H9 (cell line): ENCODE measurements at regions not wholly inside any gene's neighbourhood (a gene's known extent, or its start where the extent isn't known, plus 50 kb on each side); places are given as distances from the start of the nearest gene placed in this dataset.

ENCODE experiments used
- DNase-seq: peaks from one replicate; pipeline ENCODE4 v3.0.0-alpha.2; 2017
- H2AFZ ChIP-seq: one replicate; pipeline ENCODE4 v1.6.1; 2013; ENCODE audit warnings: mild to moderate bottlenecking, low read length, control low read depth, moderate library complexity
- H2AK5ac ChIP-seq: 2 replicates; pipeline ENCODE4 v1.6.1; 2013; ENCODE audit warnings: low read length, control low read depth, mixed read lengths; ENCODE audit not compliant: insufficient read length
- H2BK120ac ChIP-seq: one replicate; pipeline ENCODE4 v1.6.1; 2013; ENCODE audit warnings: low read depth, mild to moderate bottlenecking, low read length, control low read depth, inconsistent platforms; ENCODE audit not compliant: poor library complexity, severe bottlenecking
- H2BK12ac ChIP-seq: 2 replicates; pipeline ENCODE4 v1.6.1; 2013; ENCODE audit warnings: low read length, control low read depth, mixed read lengths, low read depth; ENCODE audit not compliant: insufficient read length
- H2BK15ac ChIP-seq: 2 replicates; pipeline ENCODE4 v1.6.1; 2013; ENCODE audit warnings: low read depth, low read length, control low read depth
- H2BK20ac ChIP-seq: one replicate; pipeline ENCODE4 v1.6.1; 2013; ENCODE audit warnings: low read depth, mild to moderate bottlenecking, low read length, control low read depth, inconsistent platforms; ENCODE audit not compliant: poor library complexity, severe bottlenecking
- H2BK5ac ChIP-seq: 2 replicates; pipeline ENCODE4 v1.6.1; 2013; ENCODE audit warnings: low read length, control low read depth, mixed read lengths; ENCODE audit not compliant: insufficient read length
- H3K14ac ChIP-seq: 2 replicates; pipeline ENCODE4 v1.6.1; 2013; ENCODE audit warnings: low read length, control low read depth; ENCODE audit not compliant: insufficient read depth
- H3K18ac ChIP-seq: 2 replicates; pipeline ENCODE4 v1.6.1; 2013; ENCODE audit warnings: low read depth, mild to moderate bottlenecking, mixed read lengths, low read length, control low read depth; ENCODE audit not compliant: insufficient read length
- H3K23ac ChIP-seq: 2 replicates; pipeline ENCODE4 v1.6.1; 2013; ENCODE audit warnings: low read length, control low read depth, mixed read lengths, low read depth; ENCODE audit not compliant: insufficient read length
- H3K23me2 ChIP-seq: 2 replicates; pipeline ENCODE4 v1.6.1; 2013; ENCODE audit warnings: low read depth, mild to moderate bottlenecking, mixed read lengths, low read length, control low read depth; ENCODE audit not compliant: insufficient read length, poor library complexity, severe bottlenecking
- H3K27ac ChIP-seq: 2 replicates; pipeline ENCODE4 v1.5.1; 2013; ENCODE audit warnings: low read length, control low read depth, mixed read lengths, low read depth; ENCODE audit not compliant: insufficient read length
- H3K27me3 ChIP-seq: 2 replicates; pipeline ENCODE4 v1.6.1; 2013; ENCODE audit warnings: low read length, control low read depth, inconsistent platforms; ENCODE audit not compliant: insufficient read depth
- H3K4ac ChIP-seq: 2 replicates; pipeline ENCODE4 v1.6.1; 2013; ENCODE audit warnings: low read depth, mild to moderate bottlenecking, control low read depth, inconsistent platforms, low read length, moderate library complexity
- H3K4me1 ChIP-seq: 2 replicates; pipeline ENCODE4 v1.6.1; 2013; ENCODE audit warnings: low read length, control low read depth, inconsistent platforms; ENCODE audit not compliant: insufficient read depth
- H3K4me2 ChIP-seq: 2 replicates; pipeline ENCODE4 v1.6.1; 2013; ENCODE audit warnings: low read length, control low read depth, mixed read lengths; ENCODE audit not compliant: insufficient read length, insufficient read depth
- H3K56ac ChIP-seq: 2 replicates; pipeline ENCODE4 v1.6.1; 2013; ENCODE audit warnings: low read depth, mild to moderate bottlenecking, mixed read lengths, low read length, control low read depth; ENCODE audit not compliant: insufficient read length
- H3K79me1 ChIP-seq: 2 replicates; pipeline ENCODE4 v1.6.1; 2013; ENCODE audit warnings: low read depth, mild to moderate bottlenecking, moderate library complexity, low read length, control low read depth, inconsistent platforms; ENCODE audit not compliant: insufficient read depth, poor library complexity, severe bottlenecking
- H3K79me2 ChIP-seq: 2 replicates; pipeline ENCODE4 v1.6.1; 2013; ENCODE audit warnings: low read length, control low read depth, inconsistent platforms; ENCODE audit not compliant: insufficient read depth
- H3K9ac ChIP-seq: 2 replicates; pipeline ENCODE4 v1.6.1; 2013; ENCODE audit warnings: low read length, control low read depth, mixed read lengths; ENCODE audit not compliant: insufficient read length; ENCODE audit errors: extremely low read depth
- H3K9me3 ChIP-seq: one replicate; pipeline ENCODE4 v1.6.1; 2013; ENCODE audit warnings: low read depth, low read length, inconsistent platforms; ENCODE audit not compliant: control insufficient read depth
- H3T11ph ChIP-seq: one replicate; pipeline ENCODE4 v1.6.1; 2013; ENCODE audit warnings: mild to moderate bottlenecking, low read length, control low read depth, inconsistent platforms
- H4K20me1 ChIP-seq: one replicate; pipeline ENCODE4 v1.6.1; 2013; ENCODE audit not compliant: control insufficient read depth, insufficient read length, insufficient read depth
- H4K5ac ChIP-seq: 2 replicates; pipeline ENCODE4 v1.6.1; 2013; ENCODE audit warnings: low read depth, mild to moderate bottlenecking, mixed read lengths, low read length, control low read depth; ENCODE audit not compliant: insufficient read length
- H4K8ac ChIP-seq: replicated peaks from 2 replicates; pipeline ENCODE4 v1.6.1; 2013; ENCODE audit warnings: low read length, control low read depth, mixed read lengths, low read depth; ENCODE audit not compliant: insufficient read length
- H4K91ac ChIP-seq: 2 replicates; pipeline ENCODE4 v1.6.1; 2013; ENCODE audit warnings: low read depth, mild to moderate bottlenecking, moderate library complexity, mixed read lengths, low read length, control low read depth; ENCODE audit not compliant: insufficient read length
- H3K27ac Mint-ChIP-seq, 3 experiments: 2 replicates in 2 of 3; 3 replicates in 1 of 3; pipeline ENCODE4 v1.8.0; 2020 to 2021; ENCODE audit warnings: mixed read lengths in 3 of 3, mild to moderate bottlenecking in 1 of 3, moderate library complexity in 1 of 3
- H3K27me3 Mint-ChIP-seq: 2 replicates; pipeline ENCODE4 v1.8.0; 2021; ENCODE audit warnings: low read depth, mild to moderate bottlenecking, moderate library complexity, mixed read lengths
- H3K36me3 Mint-ChIP-seq, 3 experiments: 2 replicates in 2 of 3; 3 replicates in 1 of 3; pipeline ENCODE4 v1.8.0; 2020 to 2021; ENCODE audit warnings: low read depth in 3 of 3, mixed read lengths in 3 of 3; ENCODE audit not compliant: insufficient read depth in 1 of 3
- H3K4me1 Mint-ChIP-seq, 2 experiments: 2 replicates each; pipeline ENCODE4 v1.8.0; 2020; ENCODE audit warnings: mixed read lengths in 2 of 2
- H3K4me3 Mint-ChIP-seq, 2 experiments: 2 replicates in 1 of 2; 3 replicates in 1 of 2; pipeline ENCODE4 v1.8.0; 2020 to 2021; ENCODE audit warnings: mild to moderate bottlenecking in 2 of 2, mixed read lengths in 2 of 2, moderate library complexity in 1 of 2
- H3K9me3 Mint-ChIP-seq, 2 experiments: 2 replicates in 1 of 2; 3 replicates in 1 of 2; pipeline ENCODE4 v1.8.0; 2020; ENCODE audit warnings: mild to moderate bottlenecking in 2 of 2, mixed read lengths in 2 of 2, moderate library complexity in 1 of 2
- CTCF ChIP-seq: fragments of 200-600 bp; sonication (generic); conservative IDR thresholded peaks from 3 replicates; pipeline ENCODE4 v1.8.0; 2021; ENCODE audit warnings: antibody characterized with exemption, mild to moderate bottlenecking

GRCh38 chr17:70366386-70366785 is 197.1 kb downstream of the KCNJ2 start:
- Histone ChIP-seq H3K79me1 (no peaks in the 10 kb centered on the region), H3K4me2 (no peak overlapping the region), H3K56ac (no peak overlapping the region), H3K23me2 (no peaks in the 10 kb centered on the region), H3T11ph (no peak overlapping the region), H3K14ac (no peak overlapping the region), H3K4me1 (no peaks in the 10 kb centered on the region; the same call in 1 of the 2 replicates), H3K79me2 (no peaks in the 10 kb centered on the region), H2BK12ac (no peak overlapping the region), H2BK120ac (no peak overlapping the region), H3K23ac (no peak overlapping the region), H4K8ac (no peak overlapping the region), H3K27ac (no peak overlapping the region), H4K20me1 (no peaks in the 10 kb centered on the region), H3K4ac (no peak overlapping the region), H4K91ac (no peak overlapping the region), H2BK15ac (no peak overlapping the region), H4K5ac (no peak overlapping the region), H3K9me3 (no peaks in the 10 kb centered on the region), H2AK5ac (no peak overlapping the region), H3K27me3 (no peaks in the 10 kb centered on the region), H2BK20ac (no peak overlapping the region), H3K18ac (no peak overlapping the region), H3K9ac (no peak overlapping the region), H2BK5ac (no peak overlapping the region), H2AFZ (no peak overlapping the region)
- peaks cover 13 to 18% of the 10 kb centered on the region in 2 experiments for H3K4me1 Mint-ChIP-seq
- H3K27ac Mint-ChIP-seq = peak overlapping the region in 1 of 3 experiments; percentile 90; a peak in 3 of 7 replicates
- H3K27me3 Mint-ChIP-seq = no peaks in the 10 kb centered on the region
- H3K36me3 Mint-ChIP-seq = no peaks in the 10 kb centered on the region
- no peaks in the 10 kb centered on the region; a peak in 1 of 5 replicates for H3K9me3 Mint-ChIP-seq
- H3K4me3 Mint-ChIP-seq = no peak overlapping the region
- no peak for TF ChIP-seq CTCF
- DNase-seq = peak; percentile 61
